ENCODE measurements at regions not wholly inside any gene's neighbourhood (a gene's known extent, or its start where the extent isn't known, plus 50 kb on each side); places are given as distances from the start of the nearest gene placed in this dataset.
"Not testable (repeated sequence)": the region's sequence is repeated elsewhere in the genome, so short reads cannot be mapped to it uniquely, and the experiment has no call there.

- no peak for TF ChIP-seq CTCF (IDR thresholded peaks at IDR 0.05; ENCODE audit: low read depth, low read length)
- H3K4me3 ChIP-seq (ENCODE audit: low read depth, low read length) = no peak overlapping the region
These were observed 341.8 kb downstream of the RAP2B start for GRCh38 chr3:153503873-153504272.

DNA sequence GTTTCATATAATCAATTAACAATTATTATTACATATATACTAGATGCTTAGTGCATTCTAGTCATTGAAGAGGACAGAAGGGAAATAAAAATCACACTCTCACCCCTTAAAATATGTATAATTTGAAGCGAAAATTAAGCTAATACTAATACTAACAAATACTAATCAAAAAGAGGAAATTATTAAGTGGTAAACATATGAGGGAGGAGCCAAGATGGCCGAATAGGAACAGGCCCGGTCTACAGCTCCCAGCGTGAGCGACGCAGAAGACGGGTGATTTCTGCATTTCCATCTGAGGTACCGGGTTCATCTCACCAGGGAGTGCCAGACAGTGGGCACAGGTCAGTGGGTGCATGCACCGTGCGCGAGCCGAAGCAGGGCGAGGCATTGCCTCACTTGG, 344.2 kb downstream of the RAP2B start:
- not testable (repeated sequence) for H3K4me3 ChIP-seq (ENCODE audit: low read depth, low read length)

- not testable (repeated sequence) for H3K4me3 ChIP-seq (ENCODE audit: low read depth, low read length)
These were observed 344.7 kb downstream of the RAP2B start for GRCh38 chr3:153506686-153507085.

GRCh38 chr3:153513236-153513635, 351.2 kb downstream of the RAP2B start:
- H3K4me3 ChIP-seq (ENCODE audit: low read depth, low read length) = no peak overlapping the region
- TF ChIP-seq CTCF (IDR thresholded peaks at IDR 0.05; ENCODE audit: low read depth, low read length) = no peak

DNA sequence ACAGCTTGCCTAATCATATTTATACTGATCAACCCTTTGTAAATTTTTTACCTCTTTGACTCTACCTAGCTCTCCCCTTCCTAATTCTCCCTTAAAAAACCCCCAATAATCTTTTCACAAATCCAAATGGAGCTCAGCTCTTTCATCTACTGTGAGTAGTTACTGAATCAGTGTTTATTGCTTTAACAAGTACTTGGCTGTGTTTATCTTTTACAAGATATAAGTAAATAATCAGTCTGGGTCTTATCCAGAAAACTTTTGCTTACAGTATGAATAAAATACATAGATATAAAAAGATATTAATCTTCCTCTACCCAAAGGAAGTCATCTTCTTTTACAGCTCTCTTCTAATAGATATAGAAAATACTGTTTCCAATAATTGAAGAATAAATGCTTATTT, 366.4 kb downstream of the RAP2B start:
- H3K4me3 ChIP-seq (ENCODE audit: low read depth, low read length) = no peak overlapping the region
- no peak for TF ChIP-seq CTCF (IDR thresholded peaks at IDR 0.05; ENCODE audit: low read depth, low read length)

DNA sequence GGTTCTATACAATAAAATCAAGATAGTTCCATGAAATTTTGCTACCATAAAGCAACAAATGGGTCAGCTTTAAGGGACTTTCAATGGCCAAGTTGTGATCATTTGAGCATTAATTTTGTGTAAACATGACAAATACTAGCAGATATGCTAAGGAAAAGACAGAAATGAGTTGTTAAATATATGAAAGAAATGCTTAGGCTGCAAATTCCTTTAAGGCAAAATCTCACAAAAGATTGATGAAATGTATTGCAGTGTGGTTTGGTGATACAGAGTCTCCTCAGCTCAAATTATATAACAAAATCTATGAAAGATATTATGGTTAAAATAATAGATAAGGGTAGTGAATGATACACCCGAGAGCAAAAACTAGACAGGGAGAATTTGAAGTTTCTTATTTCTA, 377.2 kb downstream of the RAP2B start:
- no peak for TF ChIP-seq CTCF (IDR thresholded peaks at IDR 0.05; ENCODE audit: low read depth, low read length)
- no peak overlapping the region for H3K4me3 ChIP-seq (ENCODE audit: low read depth, low read length)

GRCh38 chr3:153545471-153545870, 383.4 kb downstream of the RAP2B start:
- TF ChIP-seq CTCF (IDR thresholded peaks at IDR 0.05; ENCODE audit: low read depth, low read length) = no peak

DNA sequence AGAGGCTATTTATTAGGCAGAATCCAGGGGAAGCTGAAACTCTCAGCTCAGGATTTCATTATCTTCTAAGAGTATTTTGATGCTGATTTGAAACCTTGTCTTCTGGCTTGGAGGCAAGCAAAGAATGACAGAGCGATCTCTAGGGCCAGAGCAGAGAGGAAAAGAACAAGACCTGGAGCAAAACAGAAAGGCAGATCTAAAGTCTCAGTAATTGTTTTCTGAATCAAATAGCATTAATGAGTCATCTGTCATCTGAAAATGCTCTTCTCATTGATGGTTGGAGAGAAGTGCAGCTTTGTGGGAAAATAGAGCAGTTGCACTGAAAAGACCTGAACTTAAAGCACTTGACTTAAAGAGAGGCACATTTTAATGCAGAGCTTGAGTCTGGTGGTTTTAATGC, 385.9 kb downstream of the RAP2B start:
- no peak for TF ChIP-seq CTCF (IDR thresholded peaks at IDR 0.05; ENCODE audit: low read depth, low read length)
- no peak overlapping the region for H3K4me3 ChIP-seq (ENCODE audit: low read depth, low read length)

More at GRCh38 chr3:153545471-153545870, 383.4 kb downstream of the RAP2B start:
- H3K4me3 ChIP-seq (ENCODE audit: low read depth, low read length) = no peak overlapping the region

GRCh38 chr3:153549686-153550085, 387.7 kb downstream of the RAP2B start:
- not testable (repeated sequence) for H3K4me3 ChIP-seq (ENCODE audit: low read depth, low read length)
